HL-60 (cell line): ENCODE measurements at regions not wholly inside any gene's neighbourhood (a gene's known extent, or its start where the extent isn't known, plus 50 kb on each side); places are given as distances from the start of the nearest gene placed in this dataset.

Source experiments
- DNase-seq, 2 experiments: peaks; one replicate each; pipeline ENCODE4 v3.0.0-alpha.2; 2010 to 2020; ENCODE audit warnings: low read depth in 1 of 2, low spot score in 1 of 2
- H3K27ac ChIP-seq: fragments of 250-450 bp; sonication (Bioruptor Pico); replicated peaks from 2 replicates; pipeline ENCODE4 v1.5.1; 2020; ENCODE audit warnings: mild to moderate bottlenecking, moderate library complexity
- H3K27me3 ChIP-seq: fragments of 250-450 bp; sonication (Bioruptor Pico); 2 replicates; pipeline ENCODE4 v1.5.1; 2021; ENCODE audit warnings: mild to moderate bottlenecking, moderate library complexity; ENCODE audit not compliant: insufficient read depth, poor library complexity, severe bottlenecking
- H3K4me3 ChIP-seq: replicated peaks from 2 replicates; pipeline ENCODE4 v1.5.1; 2011; ENCODE audit warnings: mild to moderate bottlenecking, control low read depth, low read length; ENCODE audit not compliant: insufficient read depth
- GABPA ChIP-seq: IDR thresholded peaks from 2 replicates; pipeline ENCODE4 v1.6.1; 2012; ENCODE audit warnings: low read depth
- POLR2AphosphoS5 ChIP-seq: IDR thresholded peaks from 2 replicates; pipeline ENCODE4 v1.6.1; 2012; ENCODE audit warnings: low read depth
- SPI1 ChIP-seq: IDR thresholded peaks from 2 replicates; pipeline ENCODE4 v1.6.1; 2012; ENCODE audit warnings: low read depth, mild to moderate bottlenecking, borderline replicate concordance
- TF ChIP-seq, protein P1 (sequence below): IDR thresholded peaks from one replicate; pipeline ENCODE4 v1.5.1; 2011; ENCODE audit warnings: low read length, control low read depth, inconsistent platforms; ENCODE audit not compliant: insufficient read depth
- TF ChIP-seq, protein P2 (sequence below): IDR thresholded peaks from 2 replicates; pipeline ENCODE4 v1.6.1; 2012; ENCODE audit warnings: low read depth; ENCODE audit not compliant: insufficient replicate concordance

- Histone ChIP-seq H3K27me3 (no peaks in the 10 kb centered on the region), H3K4me3 (no peak overlapping the region), H3K27ac (no peak overlapping the region)
- TF ChIP-seq, protein P1, sequence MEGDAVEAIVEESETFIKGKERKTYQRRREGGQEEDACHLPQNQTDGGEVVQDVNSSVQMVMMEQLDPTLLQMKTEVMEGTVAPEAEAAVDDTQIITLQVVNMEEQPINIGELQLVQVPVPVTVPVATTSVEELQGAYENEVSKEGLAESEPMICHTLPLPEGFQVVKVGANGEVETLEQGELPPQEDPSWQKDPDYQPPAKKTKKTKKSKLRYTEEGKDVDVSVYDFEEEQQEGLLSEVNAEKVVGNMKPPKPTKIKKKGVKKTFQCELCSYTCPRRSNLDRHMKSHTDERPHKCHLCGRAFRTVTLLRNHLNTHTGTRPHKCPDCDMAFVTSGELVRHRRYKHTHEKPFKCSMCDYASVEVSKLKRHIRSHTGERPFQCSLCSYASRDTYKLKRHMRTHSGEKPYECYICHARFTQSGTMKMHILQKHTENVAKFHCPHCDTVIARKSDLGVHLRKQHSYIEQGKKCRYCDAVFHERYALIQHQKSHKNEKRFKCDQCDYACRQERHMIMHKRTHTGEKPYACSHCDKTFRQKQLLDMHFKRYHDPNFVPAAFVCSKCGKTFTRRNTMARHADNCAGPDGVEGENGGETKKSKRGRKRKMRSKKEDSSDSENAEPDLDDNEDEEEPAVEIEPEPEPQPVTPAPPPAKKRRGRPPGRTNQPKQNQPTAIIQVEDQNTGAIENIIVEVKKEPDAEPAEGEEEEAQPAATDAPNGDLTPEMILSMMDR = no peak
- TF ChIP-seq GABPA = no peak
- TF ChIP-seq, protein P2, sequence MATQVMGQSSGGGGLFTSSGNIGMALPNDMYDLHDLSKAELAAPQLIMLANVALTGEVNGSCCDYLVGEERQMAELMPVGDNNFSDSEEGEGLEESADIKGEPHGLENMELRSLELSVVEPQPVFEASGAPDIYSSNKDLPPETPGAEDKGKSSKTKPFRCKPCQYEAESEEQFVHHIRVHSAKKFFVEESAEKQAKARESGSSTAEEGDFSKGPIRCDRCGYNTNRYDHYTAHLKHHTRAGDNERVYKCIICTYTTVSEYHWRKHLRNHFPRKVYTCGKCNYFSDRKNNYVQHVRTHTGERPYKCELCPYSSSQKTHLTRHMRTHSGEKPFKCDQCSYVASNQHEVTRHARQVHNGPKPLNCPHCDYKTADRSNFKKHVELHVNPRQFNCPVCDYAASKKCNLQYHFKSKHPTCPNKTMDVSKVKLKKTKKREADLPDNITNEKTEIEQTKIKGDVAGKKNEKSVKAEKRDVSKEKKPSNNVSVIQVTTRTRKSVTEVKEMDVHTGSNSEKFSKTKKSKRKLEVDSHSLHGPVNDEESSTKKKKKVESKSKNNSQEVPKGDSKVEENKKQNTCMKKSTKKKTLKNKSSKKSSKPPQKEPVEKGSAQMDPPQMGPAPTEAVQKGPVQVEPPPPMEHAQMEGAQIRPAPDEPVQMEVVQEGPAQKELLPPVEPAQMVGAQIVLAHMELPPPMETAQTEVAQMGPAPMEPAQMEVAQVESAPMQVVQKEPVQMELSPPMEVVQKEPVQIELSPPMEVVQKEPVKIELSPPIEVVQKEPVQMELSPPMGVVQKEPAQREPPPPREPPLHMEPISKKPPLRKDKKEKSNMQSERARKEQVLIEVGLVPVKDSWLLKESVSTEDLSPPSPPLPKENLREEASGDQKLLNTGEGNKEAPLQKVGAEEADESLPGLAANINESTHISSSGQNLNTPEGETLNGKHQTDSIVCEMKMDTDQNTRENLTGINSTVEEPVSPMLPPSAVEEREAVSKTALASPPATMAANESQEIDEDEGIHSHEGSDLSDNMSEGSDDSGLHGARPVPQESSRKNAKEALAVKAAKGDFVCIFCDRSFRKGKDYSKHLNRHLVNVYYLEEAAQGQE = no peak
- no peak for TF ChIP-seq POLR2AphosphoS5
- no peak for TF ChIP-seq SPI1
- no peak for DNase-seq
These were observed 73.4 kb upstream of the CLEC14A start for GRCh38 chr14:38329246-38329645.

GRCh38 chr14:38316922-38317321 is 61.0 kb upstream of the CLEC14A start:
- Histone ChIP-seq H3K4me3 (no peak overlapping the region), H3K27ac (no peak overlapping the region), H3K27me3 (no peaks in the 10 kb centered on the region)
- DNase-seq = no peak
- TF ChIP-seq POLR2AphosphoS5 = no peak
- TF ChIP-seq, protein P2 = no peak
- no peak for TF ChIP-seq SPI1
- no peak for TF ChIP-seq GABPA

- DNase-seq = no peak
- TF ChIP-seq, protein P1 = no peak
- TF ChIP-seq, protein P2 = no peak
- no peak for TF ChIP-seq SPI1
- TF ChIP-seq GABPA = no peak
- TF ChIP-seq POLR2AphosphoS5 = no peak
- H3K27ac ChIP-seq = no peak overlapping the region
- no peaks in the 10 kb centered on the region for H3K27me3 ChIP-seq
- H3K4me3 ChIP-seq = no peak overlapping the region
These were observed 55.8 kb upstream of the CLEC14A start for GRCh38 chr14:38311655-38312054.
